Mesothelial cell of epicardium (in vitro differentiated cells): ENCODE measurements at regions not wholly inside any gene's neighbourhood (a gene's known extent, or its start where the extent isn't known, plus 50 kb on each side); places are given as distances from the start of the nearest gene placed in this dataset.

Source experiments
- DNase-seq, 2 experiments: peaks; one replicate each; pipeline ENCODE4 v3.0.0; 2021; ENCODE audit warnings: low spot score in 2 of 2; ENCODE audit not compliant: unreplicated experiment in 2 of 2
- H3K27ac Mint-ChIP-seq: 2 replicates; pipeline ENCODE4 v1.8.0; 2021; ENCODE audit warnings: mixed read lengths
- H3K27me3 Mint-ChIP-seq: 2 replicates; pipeline ENCODE4 v1.8.0; 2021; ENCODE audit warnings: low read depth, mixed read lengths
- H3K36me3 Mint-ChIP-seq: 2 replicates; pipeline ENCODE4 v1.8.0; 2021; ENCODE audit warnings: mixed read lengths
- H3K4me1 Mint-ChIP-seq: 2 replicates; pipeline ENCODE4 v1.8.0; 2021; ENCODE audit warnings: mixed read lengths
- H3K4me3 Mint-ChIP-seq: 2 replicates; pipeline ENCODE4 v1.8.0; 2021; ENCODE audit warnings: mild to moderate bottlenecking, moderate library complexity, mixed read lengths
- H3K9me3 Mint-ChIP-seq: 2 replicates; pipeline ENCODE4 v1.8.0; 2021; ENCODE audit warnings: mixed read lengths
- TF ChIP-seq, protein P1 (sequence below): fragments of 200-600 bp; sonication (generic); IDR thresholded peaks from one replicate; pipeline ENCODE4 v1.5.0; 2021; ENCODE audit warnings: antibody characterized with exemption; ENCODE audit not compliant: unreplicated experiment

DNA sequence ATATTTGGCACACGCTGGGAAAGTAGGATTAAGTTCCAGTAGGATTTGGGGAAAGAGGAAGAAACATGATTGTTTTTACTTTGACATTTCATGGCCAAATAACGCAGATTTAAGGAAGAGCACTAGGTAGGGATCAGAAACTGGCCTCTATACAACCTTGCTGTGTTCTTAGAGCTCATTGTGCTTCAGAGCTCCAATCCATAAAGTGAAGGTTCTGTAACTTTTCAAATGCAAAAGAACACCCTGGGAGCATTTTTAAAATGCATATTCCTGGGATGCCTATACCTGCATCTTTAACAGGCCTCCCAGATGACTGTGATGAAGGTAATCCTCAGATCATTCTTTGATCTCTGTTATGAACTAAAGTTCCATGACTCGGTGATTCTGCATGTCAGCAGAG is 77.1 kb downstream of the YIPF5 start:
- peaks cover 34% of the 10 kb centered on the region for H3K4me1 Mint-ChIP-seq
- TF ChIP-seq, protein P1, sequence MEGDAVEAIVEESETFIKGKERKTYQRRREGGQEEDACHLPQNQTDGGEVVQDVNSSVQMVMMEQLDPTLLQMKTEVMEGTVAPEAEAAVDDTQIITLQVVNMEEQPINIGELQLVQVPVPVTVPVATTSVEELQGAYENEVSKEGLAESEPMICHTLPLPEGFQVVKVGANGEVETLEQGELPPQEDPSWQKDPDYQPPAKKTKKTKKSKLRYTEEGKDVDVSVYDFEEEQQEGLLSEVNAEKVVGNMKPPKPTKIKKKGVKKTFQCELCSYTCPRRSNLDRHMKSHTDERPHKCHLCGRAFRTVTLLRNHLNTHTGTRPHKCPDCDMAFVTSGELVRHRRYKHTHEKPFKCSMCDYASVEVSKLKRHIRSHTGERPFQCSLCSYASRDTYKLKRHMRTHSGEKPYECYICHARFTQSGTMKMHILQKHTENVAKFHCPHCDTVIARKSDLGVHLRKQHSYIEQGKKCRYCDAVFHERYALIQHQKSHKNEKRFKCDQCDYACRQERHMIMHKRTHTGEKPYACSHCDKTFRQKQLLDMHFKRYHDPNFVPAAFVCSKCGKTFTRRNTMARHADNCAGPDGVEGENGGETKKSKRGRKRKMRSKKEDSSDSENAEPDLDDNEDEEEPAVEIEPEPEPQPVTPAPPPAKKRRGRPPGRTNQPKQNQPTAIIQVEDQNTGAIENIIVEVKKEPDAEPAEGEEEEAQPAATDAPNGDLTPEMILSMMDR = no peak
- no peak overlapping the region for H3K4me3 Mint-ChIP-seq
- DNase-seq = no peak
- H3K27me3 Mint-ChIP-seq = no peaks in the 10 kb centered on the region
- H3K27ac Mint-ChIP-seq = no peak overlapping the region
- H3K9me3 Mint-ChIP-seq = peaks cover 15% of the 10 kb centered on the region
- H3K36me3 Mint-ChIP-seq = no peaks in the 10 kb centered on the region

DNA sequence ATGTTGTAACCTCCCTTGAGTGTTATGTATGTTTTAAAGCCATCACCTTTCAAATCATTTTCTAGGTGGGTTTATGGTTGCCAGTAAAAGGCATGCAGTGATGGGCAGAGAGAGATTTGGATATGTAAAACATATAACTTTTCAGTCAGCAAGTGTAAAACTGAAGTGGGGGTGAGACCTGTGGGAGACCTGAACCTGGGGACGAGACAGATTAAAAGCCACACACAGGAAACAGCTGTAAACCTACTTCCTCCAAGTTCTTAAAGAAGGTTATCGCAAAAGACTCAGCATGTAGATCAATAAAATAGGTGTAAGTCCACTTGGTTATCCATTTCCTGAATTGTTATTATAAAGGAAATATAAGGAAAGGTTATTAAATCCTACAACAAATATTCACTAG is 76.6 kb downstream of the YIPF5 start:
- H3K4me1 Mint-ChIP-seq = peaks cover 30% of the 10 kb centered on the region
- no peak overlapping the region for H3K4me3 Mint-ChIP-seq
- TF ChIP-seq, protein P1 = no peak
- H3K27me3 Mint-ChIP-seq = no peaks in the 10 kb centered on the region
- H3K9me3 Mint-ChIP-seq = peaks cover 15% of the 10 kb centered on the region
- no peak overlapping the region for H3K27ac Mint-ChIP-seq
- no peak for DNase-seq
- H3K36me3 Mint-ChIP-seq = no peaks in the 10 kb centered on the region

DNA sequence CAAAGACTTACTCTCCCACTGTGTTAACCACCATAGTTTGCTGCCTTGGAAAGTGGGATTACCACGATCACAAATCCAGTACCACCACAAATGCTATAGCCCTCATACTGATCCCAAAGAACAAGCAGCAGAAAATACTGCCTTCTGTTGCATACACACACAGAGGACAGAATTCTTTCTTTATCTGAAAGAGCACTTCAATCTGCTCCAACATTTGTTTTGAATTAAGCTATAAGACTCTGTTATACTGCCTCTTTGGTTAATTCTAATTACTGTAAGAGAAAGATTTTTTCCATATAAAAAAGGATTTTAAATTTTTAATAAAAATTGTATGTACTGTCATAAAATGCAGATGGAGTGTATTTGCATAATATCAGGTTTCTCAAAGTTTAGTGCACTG is 69.8 kb downstream of the YIPF5 start:
- no peak for DNase-seq
- no peaks in the 10 kb centered on the region for H3K36me3 Mint-ChIP-seq
- H3K27ac Mint-ChIP-seq = peak overlapping the region; percentile 62
- peaks cover 9% of the 10 kb centered on the region for H3K4me1 Mint-ChIP-seq
- H3K27me3 Mint-ChIP-seq = no peaks in the 10 kb centered on the region
- no peak overlapping the region for H3K4me3 Mint-ChIP-seq
- TF ChIP-seq, protein P1 = no peak
- H3K9me3 Mint-ChIP-seq = peaks cover 8% of the 10 kb centered on the region

DNA sequence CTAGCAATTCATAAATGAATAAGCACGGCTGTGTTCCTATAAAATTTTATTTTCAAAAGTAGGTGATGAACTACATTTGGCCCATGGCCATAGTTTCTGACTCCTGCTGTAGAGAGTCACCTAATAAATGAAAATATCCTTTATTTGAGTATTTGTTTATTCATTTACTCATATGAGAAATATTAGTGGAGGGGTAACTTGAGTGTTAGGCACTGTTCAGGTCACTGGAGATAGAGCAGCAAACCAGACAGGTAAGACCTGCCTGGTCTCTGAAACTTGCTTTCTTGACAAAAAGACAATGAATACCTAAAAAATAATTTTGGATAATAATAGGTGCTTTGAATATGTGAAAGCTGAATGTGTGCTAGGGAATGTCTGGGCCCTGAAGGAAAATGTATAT is 68.8 kb downstream of the YIPF5 start:
- TF ChIP-seq, protein P1 = no peak
- DNase-seq = no peak
- Mint-ChIP-seq H3K9me3 (peaks cover 7% of the 10 kb centered on the region), H3K27ac (no peak overlapping the region), H3K4me3 (no peak overlapping the region), H3K27me3 (no peaks in the 10 kb centered on the region), H3K36me3 (no peaks in the 10 kb centered on the region), H3K4me1 (peaks cover 9% of the 10 kb centered on the region)

DNA sequence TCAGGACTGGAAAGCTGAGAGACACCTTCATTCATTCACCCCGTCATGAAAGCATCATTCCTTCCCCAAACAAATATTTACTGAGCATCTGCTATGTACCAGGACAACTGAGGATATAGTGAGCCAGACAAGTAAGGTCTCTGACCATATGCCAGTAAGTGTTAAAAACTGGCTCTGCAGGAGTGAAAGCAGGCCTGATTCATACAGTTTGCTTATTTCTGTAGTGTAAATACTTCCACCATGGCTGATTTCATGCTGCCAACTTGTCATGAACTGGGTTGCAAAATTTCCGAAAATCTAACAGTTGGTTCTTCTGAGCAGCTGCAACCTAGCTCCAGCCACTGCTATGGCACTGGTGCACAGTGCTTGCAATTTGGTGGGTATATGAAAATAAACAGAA is 68.1 kb downstream of the YIPF5 start:
- no peak for DNase-seq
- H3K27ac Mint-ChIP-seq = no peak overlapping the region
- TF ChIP-seq, protein P1 = no peak
- no peaks in the 10 kb centered on the region for H3K36me3 Mint-ChIP-seq
- no peak overlapping the region for H3K4me3 Mint-ChIP-seq
- no peaks in the 10 kb centered on the region for H3K27me3 Mint-ChIP-seq
- peaks cover 7% of the 10 kb centered on the region for H3K9me3 Mint-ChIP-seq
- peaks cover 9% of the 10 kb centered on the region for H3K4me1 Mint-ChIP-seq

DNA sequence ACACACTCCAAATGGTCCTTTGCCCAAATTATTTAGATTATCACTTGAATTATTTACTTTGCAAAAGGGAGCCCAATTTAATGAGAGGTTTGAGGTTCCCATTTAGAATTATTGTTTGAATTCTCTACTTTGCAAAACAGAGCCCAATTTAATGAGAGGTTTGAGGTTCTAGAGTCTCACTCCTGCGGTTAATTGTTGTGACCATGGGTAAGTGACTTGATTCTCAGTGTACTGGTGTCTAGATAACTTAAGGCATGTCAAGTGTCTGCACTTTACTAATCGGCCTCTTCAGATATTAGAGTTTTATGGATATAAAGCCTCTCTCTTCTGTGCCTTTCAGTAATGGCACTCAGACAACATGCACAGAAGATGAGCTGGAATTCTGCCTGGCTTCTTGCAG is 67.5 kb downstream of the YIPF5 start:
- DNase-seq = no peak
- Mint-ChIP-seq H3K4me3 (no peak overlapping the region), H3K9me3 (peaks cover 2% of the 10 kb centered on the region), H3K27me3 (no peaks in the 10 kb centered on the region), H3K4me1 (peaks cover 9% of the 10 kb centered on the region), H3K36me3 (no peaks in the 10 kb centered on the region), H3K27ac (no peak overlapping the region)
- TF ChIP-seq, protein P1 = no peak
